Fibroblast of villous mesenchyme (primary cell): ENCODE measurements at regions not wholly inside any gene's neighbourhood (a gene's known extent, or its start where the extent isn't known, plus 50 kb on each side); places are given as distances from the start of the nearest gene placed in this dataset.

Experiments used
- DNase-seq: peaks from one replicate; pipeline ENCODE4 v3.0.0-alpha.2; 2010; ENCODE audit warnings: low read depth
- H3K4me3 ChIP-seq: 2 replicates; pipeline ENCODE4 v1.5.1; 2011; ENCODE audit warnings: low read depth, mild to moderate bottlenecking, low read length
- CTCF ChIP-seq: IDR thresholded peaks from 2 replicates; pipeline ENCODE4 v1.5.1; 2012; ENCODE audit warnings: low read depth, mild to moderate bottlenecking, low read length; ENCODE audit not compliant: insufficient read depth

GRCh38 chr14:94998685-94999084, 158.6 kb downstream of the DICER1 start:
- no peak for DNase-seq

GRCh38 chr14:94998110-94998509, 159.2 kb downstream of the DICER1 start:
- no peak for TF ChIP-seq CTCF
- no peak overlapping the region for H3K4me3 ChIP-seq
- DNase-seq, result no peak

More at GRCh38 chr14:94998685-94999084, 158.6 kb downstream of the DICER1 start:
- TF ChIP-seq CTCF, result no peak
- no peak overlapping the region for H3K4me3 ChIP-seq

GRCh38 chr14:94995551-94995950, 161.8 kb downstream of the DICER1 start:
- no peak overlapping the region for H3K4me3 ChIP-seq
- no peak for DNase-seq
- no peak for TF ChIP-seq CTCF

- DNase-seq, result no peak
- TF ChIP-seq CTCF, result no peak
- H3K4me3 ChIP-seq, result no peak overlapping the region
Observed at GRCh38 chr14:94994245-94994644, 163.1 kb downstream of the DICER1 start.

- no peak overlapping the region for H3K4me3 ChIP-seq
- no peak for TF ChIP-seq CTCF
- DNase-seq, result no peak
Observed at GRCh38 chr14:94992046-94992445, 165.3 kb downstream of the DICER1 start.

GRCh38 chr14:94989946-94990345, 167.4 kb downstream of the DICER1 start:
- TF ChIP-seq CTCF, result no peak
- DNase-seq, result no peak
- H3K4me3 ChIP-seq, result no peak overlapping the region

GRCh38 chr14:94989417-94989816, 167.9 kb downstream of the DICER1 start:
- TF ChIP-seq CTCF, result no peak
- no peak overlapping the region for H3K4me3 ChIP-seq
- DNase-seq, result no peak
